ENCODE measurements at regions not wholly inside any gene's neighbourhood (a gene's known extent, or its start where the extent isn't known, plus 50 kb on each side); places are given as distances from the start of the nearest gene placed in this dataset.
"Not testable (repeated sequence)": the region's sequence is repeated elsewhere in the genome, so short reads cannot be mapped to it uniquely, and the experiment has no call there.

- not testable (repeated sequence) for DNase-seq
Measured at GRCh38 chr6:92952111-92952510, 467.2 kb downstream of the EPHA7 start.

GRCh38 chr6:92945799-92946198 lies 473.6 kb downstream of the EPHA7 start:
- DNase-seq, result no peak

DNA sequence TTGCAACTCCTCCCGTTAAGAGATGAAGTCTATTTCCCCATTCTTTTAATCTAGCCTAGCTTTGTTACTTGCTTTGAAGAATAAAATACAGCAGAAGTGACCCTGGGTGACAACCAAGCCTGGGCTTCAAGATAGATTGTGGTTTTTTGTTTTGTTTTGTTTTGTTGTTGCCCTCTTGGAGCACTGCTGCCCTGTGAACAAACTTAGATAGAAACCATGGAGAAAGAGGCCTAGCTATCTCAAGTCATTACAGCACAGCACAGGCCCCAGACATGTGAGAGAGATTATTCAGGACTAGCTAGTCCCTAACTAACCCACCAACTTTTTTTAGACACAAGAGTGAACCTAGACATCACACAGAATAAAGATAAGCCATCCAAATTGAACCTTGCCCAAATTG lies 475.2 kb downstream of the EPHA7 start:
- no peak for DNase-seq

- no peak for DNase-seq
Measured at GRCh38 chr6:92942549-92942948, 476.8 kb downstream of the EPHA7 start.

GRCh38 chr6:92934625-92935024 lies 484.7 kb downstream of the EPHA7 start:
- DNase-seq, result no peak

DNA sequence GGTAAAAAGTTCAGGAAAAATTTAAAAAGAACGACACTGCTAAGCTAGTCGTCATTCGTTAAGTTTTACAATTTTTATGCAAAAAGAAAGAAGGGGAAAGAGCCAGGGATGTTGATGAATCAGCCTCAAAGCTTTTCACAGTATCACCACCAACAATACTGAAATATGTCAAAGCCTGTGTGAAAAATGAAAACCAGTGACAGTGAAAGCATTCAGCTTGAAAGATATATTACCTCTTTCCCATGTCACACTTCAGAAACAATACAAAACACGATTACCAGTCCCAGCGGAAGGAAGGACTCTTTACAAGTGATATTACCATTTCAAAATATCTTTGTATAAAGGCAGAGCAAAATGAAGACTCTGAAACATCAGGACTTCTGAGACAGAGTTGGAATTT lies 489.2 kb downstream of the EPHA7 start:
- no peak for DNase-seq

DNA sequence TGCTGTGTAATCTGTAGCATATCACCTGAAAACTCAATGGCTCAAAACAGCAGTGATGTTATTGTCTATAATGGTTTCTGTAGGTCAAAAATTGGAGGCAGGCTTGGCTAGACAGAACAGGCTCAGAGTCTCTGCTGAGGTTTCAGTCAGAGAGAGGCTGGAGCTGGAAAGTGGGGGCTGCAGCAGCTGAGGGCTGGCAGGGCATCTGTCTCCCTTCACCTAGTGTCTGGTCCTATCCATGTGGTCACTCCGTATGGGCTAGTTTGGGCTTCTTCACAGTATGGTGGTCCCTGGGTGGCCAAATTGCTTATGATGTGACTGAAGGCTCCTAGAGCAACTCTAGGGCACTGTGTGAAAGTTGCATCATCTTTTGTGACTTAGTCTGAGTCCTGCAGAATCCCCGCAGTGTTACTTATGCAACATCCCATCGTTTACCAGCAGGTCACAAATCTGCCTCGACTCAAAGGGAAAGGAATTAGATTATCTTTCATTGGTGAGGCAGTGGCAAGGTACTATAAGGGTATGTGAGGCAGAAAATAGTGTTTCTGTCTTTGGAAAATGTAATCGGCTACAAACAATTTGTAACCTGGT lies 497.0 kb downstream of the EPHA7 start:
- no peak for DNase-seq

- no peak for DNase-seq
Measured at GRCh38 chr6:92915466-92915865, 503.9 kb downstream of the EPHA7 start.

- no peak for DNase-seq
Measured at GRCh38 chr6:92911301-92911700, 508.1 kb downstream of the EPHA7 start.

- DNase-seq, result no peak
Measured at GRCh38 chr6:92910646-92911045, 508.7 kb downstream of the EPHA7 start.

DNA sequence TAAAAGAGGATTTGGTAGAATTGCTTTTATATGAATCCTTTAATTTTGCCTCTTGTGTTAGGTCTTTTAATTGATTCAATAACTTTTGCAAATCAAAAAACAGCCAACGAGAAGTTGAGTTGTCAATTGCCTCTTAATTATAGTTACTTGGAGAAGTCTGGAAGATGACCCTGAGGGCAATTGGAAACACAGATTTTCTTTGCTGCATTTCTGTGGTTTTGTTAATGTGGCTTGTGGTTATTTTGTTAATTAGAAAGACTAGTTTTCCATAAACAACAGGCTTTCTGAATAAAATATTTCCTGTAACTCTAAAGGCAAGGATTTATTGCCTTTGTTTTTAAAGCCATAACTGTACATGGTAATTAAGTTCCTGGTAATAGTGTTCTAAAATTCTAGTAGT lies 513.0 kb downstream of the EPHA7 start:
- DNase-seq, result no peak

DNA sequence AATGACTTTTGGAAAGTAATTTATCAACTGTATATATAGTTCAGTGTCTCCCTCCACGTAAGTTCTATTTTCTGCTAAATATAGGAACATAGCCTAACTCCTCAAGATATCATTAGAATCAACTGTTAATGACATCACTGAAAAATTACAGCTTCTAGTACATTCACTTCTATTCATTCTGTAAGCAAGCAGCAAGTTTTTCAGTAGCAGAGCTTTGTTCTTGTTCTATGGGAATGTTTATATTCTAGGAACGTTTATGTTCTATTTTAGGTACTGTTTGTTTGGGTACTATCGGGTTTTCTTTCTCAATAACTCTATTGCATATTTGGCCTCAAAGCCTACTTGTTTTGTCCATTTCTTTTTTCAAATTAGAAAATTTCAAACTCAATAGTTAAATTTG lies 525.6 kb downstream of the EPHA7 start:
- DNase-seq, result no peak

GRCh38 chr6:92892626-92893170 lies 526.7 kb downstream of the EPHA7 start:
- no peak for DNase-seq

DNA sequence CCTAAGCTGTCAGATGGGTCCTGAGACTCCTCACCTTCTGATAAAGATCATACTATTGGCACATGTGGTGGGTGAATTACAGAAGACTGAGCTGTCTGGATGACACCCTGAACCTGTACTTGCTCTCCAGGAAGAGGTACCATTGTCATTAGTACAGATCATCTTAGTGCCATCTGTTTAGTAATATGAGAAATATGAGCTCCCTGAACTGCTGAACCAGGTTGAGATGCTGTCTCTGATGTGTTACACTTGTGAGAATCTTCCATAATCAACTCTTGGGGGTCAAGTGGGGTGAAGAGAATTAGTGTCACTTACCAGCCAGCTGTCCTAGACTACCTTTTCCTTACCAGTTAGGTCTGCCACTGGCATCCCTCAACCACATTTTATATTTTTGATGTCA lies 531.0 kb downstream of the EPHA7 start:
- DNase-seq, result no peak

- no peak for DNase-seq
Measured at GRCh38 chr6:92887871-92888270, 531.5 kb downstream of the EPHA7 start.

- DNase-seq, result no peak
Measured at GRCh38 chr6:92879526-92879925, 539.8 kb downstream of the EPHA7 start.

GRCh38 chr6:92864966-92865555 lies 554.3 kb downstream of the EPHA7 start:
- DNase-seq, result no peak

DNA sequence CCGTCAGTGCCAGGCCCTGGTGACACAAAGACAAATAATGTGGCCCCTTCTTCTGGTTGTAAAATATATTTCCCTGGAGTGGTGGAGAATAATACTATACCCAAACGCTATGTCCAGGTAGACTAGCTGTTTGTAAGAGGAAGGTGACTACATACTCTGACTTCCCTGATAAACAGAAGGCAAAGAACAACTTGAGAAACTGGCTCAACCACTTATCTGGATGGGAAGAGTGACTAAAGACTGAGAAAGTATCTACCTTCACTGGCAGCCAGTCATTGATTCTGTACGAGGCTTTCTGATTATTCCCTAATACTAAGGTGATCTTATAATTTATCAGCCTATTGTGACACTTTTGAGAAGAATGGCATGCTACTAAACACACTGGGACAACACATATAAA lies 569.7 kb downstream of the EPHA7 start:
- no peak for DNase-seq

- DNase-seq, result no peak
Measured at GRCh38 chr6:92848901-92849300, 570.5 kb downstream of the EPHA7 start.

DNA sequence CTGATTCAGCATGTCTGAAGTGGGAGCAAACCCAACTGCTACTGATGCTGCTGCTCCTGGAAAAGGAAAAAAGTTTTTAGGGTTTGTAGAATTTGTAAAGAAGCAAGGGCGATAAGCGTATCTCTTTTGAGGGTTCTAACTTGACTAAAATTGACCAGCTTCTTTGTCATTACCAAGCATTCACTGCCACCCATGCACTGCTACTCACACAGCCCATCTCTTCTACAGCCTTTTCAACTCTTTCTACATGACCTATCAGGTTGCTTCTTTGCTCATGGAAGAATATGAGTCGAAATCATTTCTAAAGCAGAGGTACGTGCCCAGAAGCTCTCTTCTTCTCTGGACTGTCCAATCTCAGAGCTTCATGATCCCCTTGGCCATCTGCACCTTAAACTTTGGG lies 570.9 kb downstream of the EPHA7 start:
- DNase-seq, result no peak

DNA sequence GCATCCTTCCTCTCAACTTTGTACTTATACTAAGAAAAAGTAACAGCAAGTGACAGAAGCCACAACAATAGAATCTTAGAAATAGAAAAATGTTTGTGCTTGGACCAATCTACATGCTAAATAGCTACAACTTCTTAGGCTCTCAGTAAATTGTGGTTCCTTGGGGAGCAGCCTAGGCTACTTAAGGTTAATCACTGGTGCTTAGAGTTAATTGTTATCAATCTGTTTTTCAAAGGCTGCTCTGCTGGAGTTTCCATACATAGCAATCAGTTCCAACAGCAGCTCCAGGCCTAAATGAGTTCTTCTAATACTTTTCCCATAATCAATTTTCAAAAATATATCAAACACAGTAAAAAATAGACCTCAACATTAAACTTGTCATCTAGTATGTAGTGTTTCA lies 571.4 kb downstream of the EPHA7 start:
- DNase-seq, result no peak

- DNase-seq, result no peak
Measured at GRCh38 chr6:92840246-92840930, 579.0 kb downstream of the EPHA7 start.

DNA sequence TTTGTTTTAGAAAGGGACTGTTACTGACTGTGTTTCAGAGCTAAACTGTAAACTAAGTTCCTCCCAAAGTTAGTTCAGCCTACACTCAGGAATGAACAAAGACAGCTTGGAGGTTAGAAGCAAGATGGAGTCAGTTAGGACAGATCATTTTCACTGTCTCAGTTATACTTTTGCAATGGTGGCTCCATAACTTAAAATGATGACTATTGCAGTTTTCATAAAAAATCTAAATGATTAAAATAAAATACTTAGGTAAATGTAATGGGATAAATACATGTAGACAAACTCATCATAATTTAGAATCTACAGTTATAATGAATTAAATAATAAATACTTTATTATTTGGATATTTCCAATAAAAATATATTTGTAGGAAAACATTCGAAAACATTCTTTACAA lies 590.6 kb downstream of the EPHA7 start:
- no peak for DNase-seq
